Neural cell (in vitro differentiated cells): ENCODE measurements at regions not wholly inside any gene's neighbourhood (a gene's known extent, or its start where the extent isn't known, plus 50 kb on each side); places are given as distances from the start of the nearest gene placed in this dataset.
"Not testable (repeated sequence)": the region's sequence is repeated elsewhere in the genome, so short reads cannot be mapped to it uniquely, and the experiment has no call there.

ENCODE experiments used
- H2AFZ ChIP-seq: fragments of 200-600, 300-800 bp; sonication (generic), shearing (Covaris generic); 2 replicates; pipeline ENCODE4 v1.6.0; 2014; ENCODE audit warnings: low read depth, mild to moderate bottlenecking, antibody characterized with exemption, low read length, moderate library complexity
- H3F3A ChIP-seq: fragments of 200-600 bp; shearing (Covaris generic); 2 replicates; pipeline ENCODE4 v1.6.1; 2016; ENCODE audit warnings: mild to moderate bottlenecking, moderate library complexity, mixed read lengths, antibody characterized with exemption, low read length; ENCODE audit not compliant: insufficient read depth, poor library complexity, severe bottlenecking
- H3K27ac ChIP-seq: fragments of 200-600, 300-800 bp; sonication (generic), shearing (Covaris generic); 2 replicates; pipeline ENCODE4 v1.5.1; 2014; ENCODE audit warnings: mild to moderate bottlenecking, low read length, moderate library complexity
- H3K27me3 ChIP-seq: fragments of 300-800, 200-600 bp; sonication (generic), shearing (Covaris generic); 2 replicates; pipeline ENCODE4 v1.6.0; 2014; ENCODE audit warnings: mild to moderate bottlenecking, low read depth, low read length, moderate library complexity; ENCODE audit not compliant: insufficient read depth
- H3K36me3 ChIP-seq: fragments of 300-800, 200-600 bp; sonication (generic), shearing (Covaris generic); 2 replicates; pipeline ENCODE4 v1.5.1; 2014; ENCODE audit warnings: mild to moderate bottlenecking, antibody characterized with exemption, low read length, moderate library complexity; ENCODE audit not compliant: insufficient read depth
- H3K4me2 ChIP-seq: fragments of 300-800, 200-600 bp; sonication (generic), shearing (Covaris generic); 2 replicates; pipeline ENCODE4 v1.6.0; 2014; ENCODE audit warnings: mild to moderate bottlenecking, low read length
- H3K4me3 ChIP-seq: fragments of 300-800, 200-600 bp; sonication (generic), shearing (Covaris generic); 2 replicates; pipeline ENCODE4 v1.5.1; 2014; ENCODE audit warnings: mild to moderate bottlenecking, low read length, moderate library complexity
- H3K79me2 ChIP-seq: fragments of 200-600 bp; shearing (Covaris generic); replicated peaks from 2 replicates; pipeline ENCODE4 v1.6.0; 2014; ENCODE audit warnings: mild to moderate bottlenecking, low read length, moderate library complexity; ENCODE audit not compliant: insufficient read depth
- H3K9ac ChIP-seq: fragments of 300-800, 200-600 bp; sonication (generic), shearing (Covaris generic); 2 replicates; pipeline ENCODE4 v1.6.1; 2016; ENCODE audit warnings: mild to moderate bottlenecking, low read length, mixed read lengths
- H3K9me2 ChIP-seq: fragments of 200-600 bp; shearing (Covaris generic); 2 replicates; pipeline ENCODE4 v1.6.1; 2016; ENCODE audit warnings: mild to moderate bottlenecking, low read length, mixed read lengths; ENCODE audit not compliant: insufficient read depth
- H3K9me3 ChIP-seq: fragments of 200-600, 300-800 bp; sonication (generic), shearing (Covaris generic); 2 replicates; pipeline ENCODE4 v1.6.1; 2016; ENCODE audit warnings: mild to moderate bottlenecking, mixed run types, low read length, moderate library complexity, mixed read lengths
- H4K20me1 ChIP-seq: fragments of 200-600 bp; shearing (Covaris generic); 2 replicates; pipeline ENCODE4 v1.6.1; 2016; ENCODE audit warnings: mild to moderate bottlenecking, mixed run types; ENCODE audit not compliant: insufficient read depth
- CTCF ChIP-seq: fragments of 450-650 bp; IDR thresholded peaks from 2 replicates; pipeline ENCODE4 v1.5.1; 2014; ENCODE audit warnings: antibody characterized with exemption, mild to moderate bottlenecking, moderate library complexity; ENCODE audit not compliant: poor library complexity, severe bottlenecking
- EP300 ChIP-seq: fragments of 450-650 bp; conservative IDR thresholded peaks from 2 replicates; pipeline ENCODE4 v1.6.1; 2014; ENCODE audit warnings: antibody characterized with exemption, mild to moderate bottlenecking, moderate library complexity; ENCODE audit not compliant: poor library complexity, severe bottlenecking
- EZH2 ChIP-seq: fragments of 200-600, 300-800 bp; shearing (Covaris generic), sonication (generic); IDR thresholded peaks from 2 replicates; pipeline ENCODE4 v1.6.1; 2014; ENCODE audit warnings: antibody characterized with exemption, low read length, borderline replicate concordance, mild to moderate bottlenecking; ENCODE audit not compliant: insufficient read depth, poor library complexity, severe bottlenecking
- MXI1 ChIP-seq: fragments of 450-650 bp; conservative IDR thresholded peaks from 2 replicates; pipeline ENCODE4 v1.6.1; 2014; ENCODE audit warnings: antibody characterized with exemption, mild to moderate bottlenecking; ENCODE audit not compliant: poor library complexity, severe bottlenecking
- POLR2AphosphoS5 ChIP-seq: IDR thresholded peaks from 2 replicates; pipeline ENCODE4 v1.6.1; 2012
- RAD21 ChIP-seq: fragments of 450-650 bp; conservative IDR thresholded peaks from 2 replicates; pipeline ENCODE4 v1.6.1; 2014; ENCODE audit warnings: antibody characterized with exemption, mild to moderate bottlenecking, moderate library complexity
- REST ChIP-seq: IDR thresholded peaks from 2 replicates; pipeline ENCODE4 v1.6.1; 2012; ENCODE audit warnings: borderline replicate concordance
- SMC3 ChIP-seq: fragments of 450-650 bp; conservative IDR thresholded peaks from 2 replicates; pipeline ENCODE4 v1.6.1; 2014; ENCODE audit warnings: antibody characterized with exemption, mild to moderate bottlenecking, moderate library complexity; ENCODE audit not compliant: poor library complexity
- TAF1 ChIP-seq: IDR thresholded peaks from 2 replicates; pipeline ENCODE4 v1.6.1; 2012; ENCODE audit warnings: low read depth

GRCh38 chr2:43067254-43068040, 159.0 kb downstream of the ZFP36L2 start:
- Histone ChIP-seq H3K9ac (no peak overlapping the region), H3K4me3 (no peak overlapping the region), H3K79me2 (no peaks in the 10 kb centered on the region), H3K4me2 (no peak overlapping the region), H3K27me3 (no peaks in the 10 kb centered on the region), H3K27ac (no peak overlapping the region), H3F3A (no peaks in the 10 kb centered on the region), H4K20me1 (no peaks in the 10 kb centered on the region), H3K9me2 (no peaks in the 10 kb centered on the region), H3K9me3 (no peaks in the 10 kb centered on the region), H2AFZ (no peak overlapping the region), H3K36me3 (no peaks in the 10 kb centered on the region)
- TF ChIP-seq RAD21 (no peak), TAF1 (no peak), EP300 (no peak), SMC3 (no peak), EZH2 (no peak), MXI1 (no peak), POLR2AphosphoS5 (no peak), CTCF (no peak), REST (no peak)

- H2AFZ ChIP-seq, H3K9me3 ChIP-seq, H3K4me2 ChIP-seq: not testable (repeated sequence)
These were observed 159.7 kb downstream of the ZFP36L2 start for GRCh38 chr2:43066541-43067253.

More at GRCh38 chr2:43066541-43067253, 159.7 kb downstream of the ZFP36L2 start:
- H3K4me3 ChIP-seq, H3K79me2 ChIP-seq, H3K9ac ChIP-seq, H3K9me2 ChIP-seq, H3K27ac ChIP-seq, H3K36me3 ChIP-seq, H3K27me3 ChIP-seq, H3F3A ChIP-seq, H4K20me1 ChIP-seq: not testable (repeated sequence)
